Brain microvascular endothelial cell (primary cell): ENCODE measurements at regions not wholly inside any gene's neighbourhood (a gene's known extent, or its start where the extent isn't known, plus 50 kb on each side); places are given as distances from the start of the nearest gene placed in this dataset.
"Not testable (repeated sequence)": the region's sequence is repeated elsewhere in the genome, so short reads cannot be mapped to it uniquely, and the experiment has no call there.

ENCODE experiments used
- DNase-seq: peaks from one replicate; pipeline ENCODE4 v3.0.0-alpha.2; 2020
- H3K27ac ChIP-seq: fragments of 250-450 bp; sonication (Bioruptor Pico); 2 replicates; pipeline ENCODE4 v1.5.1; 2020; ENCODE audit warnings: mild to moderate bottlenecking, moderate library complexity
- H3K27me3 ChIP-seq: fragments of 250-450 bp; sonication (Bioruptor Pico); replicated peaks from 2 replicates; pipeline ENCODE4 v1.5.1; 2020; ENCODE audit warnings: mild to moderate bottlenecking
- H3K36me3 ChIP-seq: fragments of 250-450 bp; sonication (Bioruptor Pico); replicated peaks from 2 replicates; pipeline ENCODE4 v1.5.1; 2020; ENCODE audit warnings: mild to moderate bottlenecking
- H3K4me3 ChIP-seq: 2 replicates; pipeline ENCODE4 v1.5.1; 2011; ENCODE audit warnings: low read depth, mild to moderate bottlenecking, control low read depth, low read length, moderate library complexity
- in situ Hi-C: cut with HindIII; loops from 2 replicates; pipeline ENCODE4 v1.10.0; 2017; ENCODE audit warnings: low sequenced_read_pairs, low pct_ligation_motif_present
- TF ChIP-seq, protein P1 (sequence below): IDR thresholded peaks from 2 replicates; pipeline ENCODE4 v1.5.1; 2011; ENCODE audit warnings: low read depth, mild to moderate bottlenecking, moderate library complexity, low read length, control low read depth, inconsistent platforms; ENCODE audit errors: missing control alignments

DNA sequence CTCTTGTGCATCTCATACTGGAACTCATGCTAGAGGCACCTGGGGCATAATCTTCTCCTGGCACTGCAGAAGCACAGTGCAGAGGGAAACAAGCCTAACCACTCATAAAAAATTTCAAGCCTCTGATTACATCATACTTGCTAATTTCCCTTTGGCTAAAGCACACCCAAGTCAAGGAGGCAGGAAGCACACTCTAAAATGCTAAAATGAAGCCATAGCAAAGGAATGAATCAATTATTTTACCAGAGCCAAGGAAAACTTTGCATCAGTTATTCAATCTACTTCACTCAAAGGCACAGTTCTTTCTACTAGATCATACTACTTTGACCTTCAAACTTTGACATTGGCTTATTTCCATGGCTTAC, 79.6 kb upstream of the SPOPL start:
- Histone ChIP-seq H3K36me3 (no peaks in the 10 kb centered on the region), H3K27me3 (no peaks in the 10 kb centered on the region), H3K4me3 (no peak overlapping the region), H3K27ac (no peak overlapping the region)
- TF ChIP-seq, protein P1, sequence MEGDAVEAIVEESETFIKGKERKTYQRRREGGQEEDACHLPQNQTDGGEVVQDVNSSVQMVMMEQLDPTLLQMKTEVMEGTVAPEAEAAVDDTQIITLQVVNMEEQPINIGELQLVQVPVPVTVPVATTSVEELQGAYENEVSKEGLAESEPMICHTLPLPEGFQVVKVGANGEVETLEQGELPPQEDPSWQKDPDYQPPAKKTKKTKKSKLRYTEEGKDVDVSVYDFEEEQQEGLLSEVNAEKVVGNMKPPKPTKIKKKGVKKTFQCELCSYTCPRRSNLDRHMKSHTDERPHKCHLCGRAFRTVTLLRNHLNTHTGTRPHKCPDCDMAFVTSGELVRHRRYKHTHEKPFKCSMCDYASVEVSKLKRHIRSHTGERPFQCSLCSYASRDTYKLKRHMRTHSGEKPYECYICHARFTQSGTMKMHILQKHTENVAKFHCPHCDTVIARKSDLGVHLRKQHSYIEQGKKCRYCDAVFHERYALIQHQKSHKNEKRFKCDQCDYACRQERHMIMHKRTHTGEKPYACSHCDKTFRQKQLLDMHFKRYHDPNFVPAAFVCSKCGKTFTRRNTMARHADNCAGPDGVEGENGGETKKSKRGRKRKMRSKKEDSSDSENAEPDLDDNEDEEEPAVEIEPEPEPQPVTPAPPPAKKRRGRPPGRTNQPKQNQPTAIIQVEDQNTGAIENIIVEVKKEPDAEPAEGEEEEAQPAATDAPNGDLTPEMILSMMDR: no peak
- peak; percentile 53 for DNase-seq
- in situ Hi-C loops: no loop called here

DNA sequence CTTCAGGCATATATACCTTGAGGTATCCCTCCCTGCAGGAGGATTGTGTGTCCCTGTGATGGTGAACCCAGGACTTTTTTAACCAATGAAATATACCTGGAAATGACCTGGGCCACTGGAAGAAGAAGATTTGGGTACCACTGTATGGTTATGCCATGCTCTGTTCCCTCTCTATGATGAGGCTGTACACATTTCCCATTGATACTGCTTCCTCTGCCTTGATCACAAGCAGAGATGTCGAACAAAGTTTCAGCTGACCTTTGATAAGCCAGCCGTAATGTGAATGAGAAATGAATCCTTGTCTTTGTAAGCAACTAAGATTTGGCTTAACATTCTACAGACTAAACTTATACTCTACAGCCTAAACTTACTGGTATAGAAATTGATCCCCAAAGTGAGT, 78.4 kb upstream of the SPOPL start:
- H3K4me3 ChIP-seq: no peak overlapping the region
- no peak overlapping the region for H3K27ac ChIP-seq
- in situ Hi-C loops: no loop called here
- H3K36me3 ChIP-seq: no peaks in the 10 kb centered on the region
- TF ChIP-seq, protein P1: no peak
- no peak for DNase-seq
- no peaks in the 10 kb centered on the region for H3K27me3 ChIP-seq

DNA sequence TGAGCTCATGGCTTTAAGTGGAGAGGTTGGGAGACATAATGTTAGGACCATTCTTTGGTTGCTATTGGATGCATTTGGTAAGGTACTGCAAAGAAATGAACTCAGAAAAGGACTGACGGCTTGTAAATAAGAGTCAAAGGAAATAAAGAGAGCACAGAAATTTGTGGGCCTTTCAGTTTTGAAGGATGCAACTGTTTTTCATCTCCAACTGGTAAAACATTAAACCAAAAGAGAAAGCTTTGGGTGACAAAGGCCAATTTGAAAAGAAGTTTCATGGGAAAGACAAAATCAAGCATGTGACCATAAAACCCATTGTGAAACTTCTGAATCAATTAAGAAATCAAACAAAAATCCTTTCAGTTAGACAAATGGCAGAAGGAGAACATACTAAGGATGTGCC, 77.8 kb upstream of the SPOPL start:
- DNase-seq: no peak
- in situ Hi-C loops: no loop called here
- TF ChIP-seq, protein P1: no peak

DNA sequence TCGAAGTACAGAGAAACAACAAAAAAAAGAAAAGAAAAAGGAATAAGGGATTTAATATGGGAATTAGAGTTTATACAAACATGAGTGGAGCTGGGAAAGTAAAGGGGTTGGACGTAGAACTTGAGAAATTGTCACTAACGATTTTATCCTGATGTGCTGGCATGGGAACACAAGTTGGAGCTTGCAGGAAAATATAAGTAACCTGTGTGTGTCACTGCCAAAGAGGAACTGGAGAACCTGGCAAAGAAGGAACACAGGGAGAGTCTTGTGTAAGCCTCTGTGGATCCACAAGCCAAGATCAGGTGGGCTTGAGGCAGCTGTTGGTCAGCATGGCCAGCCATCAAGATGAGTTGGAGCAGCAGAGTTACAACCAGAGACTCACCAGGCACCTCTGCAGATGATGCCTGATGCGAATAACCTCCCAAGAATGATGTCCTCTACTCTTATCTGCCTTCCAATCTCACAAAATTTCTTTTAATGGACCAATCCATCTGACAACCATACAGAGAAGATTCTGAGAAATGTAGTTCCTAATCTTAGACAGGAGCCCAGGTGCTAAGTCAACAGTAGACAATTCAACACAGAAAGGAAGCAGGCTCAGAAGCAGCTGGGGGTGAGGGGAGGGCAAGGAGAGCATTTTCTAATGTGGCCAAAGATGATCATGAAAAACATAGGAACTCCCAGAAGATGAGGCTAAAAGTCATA, 77.0 kb upstream of the SPOPL start:
- Histone ChIP-seq H3K4me3 (no peak overlapping the region), H3K27me3 (no peaks in the 10 kb centered on the region), H3K36me3 (no peaks in the 10 kb centered on the region), H3K27ac (no peak overlapping the region)
- TF ChIP-seq, protein P1: no peak
- DNase-seq: no peak
- in situ Hi-C loops: no loop called here

More for the DNA sequence above, 77.8 kb upstream of the SPOPL start:
- no peak overlapping the region for H3K4me3 ChIP-seq
- H3K27ac ChIP-seq: no peak overlapping the region
- H3K36me3 ChIP-seq: no peaks in the 10 kb centered on the region
- no peaks in the 10 kb centered on the region for H3K27me3 ChIP-seq

DNA sequence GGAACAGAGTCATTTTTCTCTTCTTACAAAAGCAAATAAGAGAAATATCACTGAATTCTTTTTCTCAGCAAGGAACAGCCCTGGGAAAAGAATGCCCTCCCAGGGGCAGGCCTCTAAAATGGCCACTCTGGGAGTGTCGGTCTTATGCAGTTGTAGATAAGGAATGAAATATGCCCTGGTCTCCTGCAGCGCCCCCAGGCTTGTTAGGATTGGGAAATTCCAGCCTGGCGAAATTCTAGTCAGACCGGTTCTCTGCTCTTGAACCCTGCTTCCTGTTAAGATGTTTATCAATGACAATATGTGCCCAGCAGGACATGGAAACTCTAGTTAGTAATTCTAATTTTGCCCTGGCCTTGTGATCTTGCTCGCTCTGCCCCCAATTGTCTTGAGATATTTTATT, 75.5 kb upstream of the SPOPL start:
- in situ Hi-C loops, DNase-seq, H3K36me3 ChIP-seq, H3K27me3 ChIP-seq, H3K4me3 ChIP-seq, H3K27ac ChIP-seq: not testable (repeated sequence)

DNA sequence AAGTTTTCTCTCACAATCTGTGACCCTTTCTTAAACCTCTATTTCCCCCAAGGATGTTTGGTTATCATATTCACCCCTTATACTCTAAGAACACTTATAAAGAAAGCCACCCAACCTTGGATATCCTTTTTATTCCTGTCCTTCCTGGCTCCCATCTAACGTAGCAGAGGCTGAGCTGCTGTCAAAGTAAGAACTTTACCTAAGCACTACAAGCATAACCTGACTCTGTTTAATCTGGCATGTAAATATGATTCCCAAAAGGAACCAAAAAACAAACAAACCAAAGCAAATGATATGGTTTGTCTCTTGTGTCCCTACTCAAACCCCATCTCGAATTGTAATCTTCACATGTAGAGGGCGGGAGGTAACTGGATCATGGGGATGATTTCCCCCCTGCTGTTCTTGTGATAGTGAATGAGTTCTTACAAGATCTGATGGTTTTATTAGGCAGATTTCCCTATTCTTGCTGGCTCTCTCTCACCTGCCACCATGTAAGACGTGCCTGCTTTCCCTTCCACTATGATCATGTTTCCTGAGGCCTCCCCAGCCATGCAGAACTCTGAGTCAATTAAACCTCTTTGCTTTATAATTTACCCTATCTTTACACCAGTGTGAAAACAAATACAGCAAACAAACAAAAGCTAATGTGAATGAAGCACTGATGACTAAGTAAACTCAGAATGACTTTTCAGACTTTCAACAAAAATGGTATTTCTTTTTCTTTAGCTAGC, 72.7 kb upstream of the SPOPL start:
- in situ Hi-C loops: no loop called here
- DNase-seq: no peak
- H3K4me3 ChIP-seq: no peak overlapping the region
- no peaks in the 10 kb centered on the region for H3K36me3 ChIP-seq
- no peaks in the 10 kb centered on the region for H3K27me3 ChIP-seq
- no peak overlapping the region for H3K27ac ChIP-seq
- TF ChIP-seq, protein P1: no peak
